HTR-8/SVneo (cell line): ENCODE measurements at regions not wholly inside any gene's neighbourhood (a gene's known extent, or its start where the extent isn't known, plus 50 kb on each side); places are given as distances from the start of the nearest gene placed in this dataset.
"Not testable (repeated sequence)": the region's sequence is repeated elsewhere in the genome, so short reads cannot be mapped to it uniquely, and the experiment has no call there.

Experiments
- DNase-seq: peaks from one replicate; pipeline ENCODE4 v3.0.0; 2011; ENCODE audit warnings: low spot score, mixed read lengths; ENCODE audit not compliant: insufficient read length
- FAIRE-seq: peaks from 2 replicates; lab custom pipeline; 2011; peaks lifted over from hg19 to GRCh38; lab: Jason Lieb, UNC

DNA sequence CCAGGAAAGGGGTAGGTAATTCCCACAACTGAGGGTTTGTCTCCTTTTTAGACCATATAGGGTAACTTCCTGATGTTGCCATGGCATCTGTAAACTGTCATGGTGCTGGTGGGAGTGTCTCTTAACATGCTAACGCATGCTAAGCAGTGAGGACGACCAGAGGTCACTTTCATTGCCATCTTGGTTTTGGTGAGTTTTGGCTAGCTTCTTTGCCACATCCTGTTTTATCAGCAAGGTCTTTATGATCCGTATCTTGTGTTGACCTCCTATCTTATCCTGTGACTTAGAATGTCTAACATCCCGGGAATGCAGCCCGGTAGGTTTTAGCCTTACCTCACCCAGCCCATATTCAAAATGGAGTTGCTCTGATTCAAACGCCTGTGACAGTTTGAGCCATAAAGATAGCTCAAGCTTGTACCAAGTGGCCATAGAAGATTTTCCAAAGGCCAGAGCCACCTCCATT, 176.0 kb upstream of the NAMPT start:
- FAIRE-seq: no peak
- no peak for DNase-seq

DNA sequence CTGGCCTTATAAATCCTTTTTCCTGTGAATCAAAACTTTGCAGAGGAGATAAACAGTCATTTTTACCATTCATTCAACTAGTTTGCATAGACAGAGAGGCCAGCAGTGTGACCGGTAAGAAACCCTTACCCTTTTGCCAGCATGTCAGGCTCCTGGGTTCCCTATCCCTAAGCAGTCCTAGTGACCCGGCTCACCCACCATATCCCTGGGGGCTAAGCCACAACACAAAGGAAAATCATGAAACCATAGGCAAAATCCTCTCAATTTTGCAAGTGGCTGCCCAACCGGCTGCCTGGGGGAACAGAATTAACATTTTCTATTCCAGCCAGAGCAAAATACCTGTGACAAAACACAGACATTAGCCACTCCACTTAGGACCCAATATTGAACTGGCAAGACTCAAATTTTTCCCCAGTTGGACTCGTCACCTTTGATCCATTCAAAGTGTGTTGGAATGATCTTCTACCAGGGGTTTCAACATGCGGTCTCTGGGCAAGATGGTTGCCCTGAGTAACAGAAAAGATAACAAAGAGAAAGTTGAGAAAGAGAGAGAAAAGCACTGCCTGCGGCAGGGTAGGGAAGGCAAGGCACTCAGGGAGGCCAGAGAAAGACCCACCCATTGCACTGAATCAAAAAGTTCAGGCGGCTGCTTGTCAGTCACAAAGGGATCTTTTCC, 174.8 kb upstream of the NAMPT start:
- no peak for FAIRE-seq
- no peak for DNase-seq

- DNase-seq (no peak), FAIRE-seq (no peak)
Observed at GRCh38 chr7:106457678-106458077, 172.9 kb upstream of the NAMPT start.

GRCh38 chr7:106456329-106456728, 171.5 kb upstream of the NAMPT start:
- no peak for DNase-seq

GRCh38 chr7:106452031-106452851, 167.5 kb upstream of the NAMPT start:
- no peak for DNase-seq
- no peak for FAIRE-seq

More at GRCh38 chr7:106456329-106456728, 171.5 kb upstream of the NAMPT start:
- FAIRE-seq: no peak

GRCh38 chr7:106451171-106451570, 166.4 kb upstream of the NAMPT start:
- no peak for DNase-seq
- no peak for FAIRE-seq

GRCh38 chr7:106450716-106451115, 165.9 kb upstream of the NAMPT start:
- FAIRE-seq (no peak), DNase-seq (no peak)

DNA sequence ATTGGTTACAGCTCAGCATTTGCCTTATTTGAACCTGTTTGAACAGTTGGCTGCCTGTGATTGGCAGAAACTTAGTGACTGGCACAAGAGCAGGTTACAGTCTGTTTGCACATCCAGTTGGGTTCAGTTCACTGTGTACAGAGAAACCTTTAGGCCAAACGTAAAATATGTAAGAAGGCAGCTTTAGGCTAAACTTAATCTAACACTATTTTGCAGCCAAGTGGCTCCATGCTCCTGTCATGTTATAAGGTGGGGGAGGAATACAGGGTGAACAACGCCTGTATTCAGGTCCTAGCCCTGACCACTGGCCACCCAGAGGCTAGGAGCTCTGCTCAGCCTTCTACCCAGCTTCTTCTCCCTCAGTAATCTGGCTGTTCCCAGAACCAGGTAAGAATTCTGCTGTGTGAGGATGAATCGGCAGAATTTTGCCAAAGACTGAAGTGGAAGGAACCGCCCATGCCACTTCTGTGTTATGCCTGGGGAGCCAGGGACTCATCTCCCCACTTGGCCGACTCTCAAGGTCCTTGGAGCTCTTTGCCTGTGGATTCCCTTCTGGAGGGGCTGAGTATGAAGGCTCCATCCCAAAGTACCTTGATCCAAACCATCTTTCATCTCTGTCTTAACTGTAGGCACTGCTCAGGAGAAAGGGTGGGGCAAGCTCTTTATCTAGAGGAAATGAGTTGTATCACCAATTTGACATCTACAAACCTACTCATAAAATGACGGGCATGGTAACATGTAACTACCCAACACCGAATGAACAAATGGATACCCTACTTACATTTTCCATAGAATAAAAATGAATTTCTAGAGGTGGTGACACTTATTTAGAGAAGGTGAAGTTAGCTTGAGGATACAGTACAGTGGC, 164.4 kb upstream of the NAMPT start:
- no peak for FAIRE-seq
- no peak for DNase-seq

DNA sequence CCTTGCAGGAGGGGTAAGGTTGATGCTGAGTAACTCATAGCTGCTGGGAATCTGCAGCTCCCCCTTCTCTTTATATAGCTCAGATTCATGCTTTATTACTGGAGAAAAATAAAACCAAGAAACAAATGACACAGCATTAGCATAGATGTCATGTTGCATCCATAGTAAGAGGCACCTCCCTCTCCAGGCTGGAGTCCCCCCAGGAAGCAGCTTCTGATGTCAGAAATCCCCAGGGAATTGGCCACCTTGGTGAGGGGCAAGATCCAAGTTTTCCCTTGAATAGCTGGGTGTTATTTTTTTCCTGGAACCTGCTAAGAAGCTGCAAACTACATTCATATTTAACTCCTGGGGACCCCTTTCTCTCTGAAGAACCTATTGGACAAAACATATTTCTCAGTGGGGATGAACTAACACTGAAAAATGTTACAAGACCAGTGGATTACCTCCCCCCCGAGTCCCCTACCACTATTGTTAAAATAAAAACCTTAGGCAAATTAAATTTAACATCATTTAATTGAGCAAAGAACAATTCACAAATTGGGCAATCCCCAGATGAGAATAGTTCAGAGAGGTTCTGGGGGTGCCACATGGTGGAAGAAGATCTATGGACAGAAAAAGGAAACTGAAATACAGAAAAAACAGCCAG, 163.7 kb upstream of the NAMPT start:
- FAIRE-seq: no peak
- DNase-seq: no peak

DNA sequence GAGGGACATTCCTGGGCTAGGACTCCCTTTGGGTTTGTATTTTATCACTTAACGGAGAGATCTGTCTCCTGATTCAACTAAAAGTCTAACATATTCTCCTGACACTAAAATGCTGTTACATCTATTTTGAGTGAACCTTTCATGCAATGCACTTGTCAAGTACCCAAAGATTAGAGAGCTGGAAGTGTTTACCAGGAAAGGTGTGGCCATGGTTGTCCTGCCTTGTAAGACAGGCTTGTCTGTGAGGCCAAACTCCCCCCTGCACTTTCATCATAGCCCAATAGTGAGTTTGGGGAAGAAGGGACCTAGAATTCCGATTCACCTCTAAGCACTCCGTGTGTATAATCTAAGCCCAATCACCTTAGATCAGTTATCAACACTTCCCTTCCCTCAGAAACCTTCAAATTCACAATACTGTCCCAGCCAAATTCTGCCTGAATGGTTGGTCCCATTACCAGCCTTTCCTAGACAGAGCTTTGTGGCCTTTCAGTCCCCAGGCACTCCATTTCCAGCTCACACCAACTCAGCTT, 162.6 kb upstream of the NAMPT start:
- DNase-seq (no peak), FAIRE-seq (no peak)

DNA sequence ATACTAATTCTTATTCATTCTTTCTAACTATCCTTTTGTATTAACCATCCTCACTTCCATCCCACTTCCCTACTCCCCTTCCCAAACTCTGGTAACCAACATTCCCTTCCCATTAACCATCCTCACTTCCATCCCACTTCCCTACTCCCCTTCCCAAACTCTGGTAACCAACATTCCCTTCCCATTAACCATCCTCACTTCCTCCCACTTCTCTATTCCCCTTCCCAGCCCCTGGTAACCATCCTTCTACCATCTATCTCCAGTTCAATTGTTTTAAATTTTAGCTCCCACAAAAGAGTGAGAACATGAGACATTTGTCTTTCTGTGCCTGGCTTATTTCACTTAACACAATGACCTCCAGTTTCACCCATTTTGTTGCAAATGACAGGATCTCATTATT, 160.6 kb upstream of the NAMPT start:
- not testable (repeated sequence) for FAIRE-seq, DNase-seq

- DNase-seq (no peak), FAIRE-seq (no peak)
Observed at GRCh38 chr7:106444068-106444655, 159.4 kb upstream of the NAMPT start.

DNA sequence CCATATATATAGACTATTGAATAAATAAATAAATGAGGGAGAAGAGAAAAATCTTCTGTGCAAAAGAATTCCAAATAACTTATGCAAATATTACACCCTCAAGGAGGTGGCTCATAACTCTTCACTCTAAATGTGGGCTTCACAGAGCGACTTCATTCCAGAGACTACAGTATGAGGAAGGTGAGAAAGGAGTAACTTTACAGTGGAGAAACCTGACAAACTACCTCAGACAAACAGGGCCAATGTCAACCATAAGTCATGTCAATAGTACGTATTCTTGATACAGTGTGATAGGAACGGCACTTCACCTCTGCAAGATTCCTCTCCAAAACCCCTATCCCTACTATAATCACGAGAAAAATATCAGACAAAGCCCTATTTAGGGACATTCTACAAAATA, 158.4 kb upstream of the NAMPT start:
- FAIRE-seq (no peak), DNase-seq (no peak)

- no peak for FAIRE-seq
- no peak for DNase-seq
Observed at GRCh38 chr7:106442476-106442875, 157.7 kb upstream of the NAMPT start.

GRCh38 chr7:106441343-106441742, 156.6 kb upstream of the NAMPT start:
- not testable (repeated sequence) for FAIRE-seq, DNase-seq

DNA sequence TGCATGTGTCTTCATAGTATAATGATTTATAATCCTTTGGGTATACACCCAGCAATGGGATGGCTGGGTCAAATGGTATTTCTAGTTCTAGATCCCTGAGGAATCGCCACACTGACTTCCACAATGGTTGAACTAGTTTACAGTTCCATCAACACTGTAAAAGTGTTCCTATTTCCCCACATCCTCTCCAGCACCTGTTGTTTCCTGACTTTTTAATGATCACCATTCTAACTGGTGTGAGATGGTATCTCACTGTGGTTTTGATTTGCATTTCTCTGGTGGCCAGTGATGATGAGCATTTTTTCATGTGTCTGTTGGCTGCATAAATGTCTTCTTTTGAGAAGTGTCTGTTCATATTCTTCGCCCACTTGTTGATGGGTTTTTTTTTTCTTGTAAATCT, 152.2 kb upstream of the NAMPT start:
- FAIRE-seq: not testable (repeated sequence)

DNA sequence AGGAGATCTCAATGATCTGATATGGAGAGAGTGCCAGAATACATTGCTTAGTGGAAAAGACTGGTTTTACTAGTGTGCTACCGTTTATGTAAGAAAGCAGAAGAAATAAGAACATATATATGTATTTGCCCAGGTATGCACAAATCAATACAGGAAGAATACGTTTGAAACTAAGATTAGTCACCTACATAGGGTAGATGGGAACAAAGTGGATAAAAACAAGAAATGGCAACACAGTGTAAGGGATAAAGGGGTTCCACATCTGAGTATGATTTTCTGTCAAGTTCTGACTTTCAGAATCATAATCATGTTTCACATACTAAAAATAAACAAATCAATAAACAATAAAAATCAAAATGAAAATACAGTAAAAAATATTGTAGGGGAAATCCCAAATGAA, 148.6 kb upstream of the NAMPT start:
- no peak for DNase-seq
- no peak for FAIRE-seq

More for the DNA sequence above, 152.2 kb upstream of the NAMPT start:
- DNase-seq: not testable (repeated sequence)

- no peak for FAIRE-seq
Observed at GRCh38 chr7:106430535-106431455, 146.0 kb upstream of the NAMPT start.

More at GRCh38 chr7:106430535-106431455, 146.0 kb upstream of the NAMPT start:
- no peak for DNase-seq
